ENCODE measurements at regions not wholly inside any gene's neighbourhood (a gene's known extent, or its start where the extent isn't known, plus 50 kb on each side); places are given as distances from the start of the nearest gene placed in this dataset.

DNA sequence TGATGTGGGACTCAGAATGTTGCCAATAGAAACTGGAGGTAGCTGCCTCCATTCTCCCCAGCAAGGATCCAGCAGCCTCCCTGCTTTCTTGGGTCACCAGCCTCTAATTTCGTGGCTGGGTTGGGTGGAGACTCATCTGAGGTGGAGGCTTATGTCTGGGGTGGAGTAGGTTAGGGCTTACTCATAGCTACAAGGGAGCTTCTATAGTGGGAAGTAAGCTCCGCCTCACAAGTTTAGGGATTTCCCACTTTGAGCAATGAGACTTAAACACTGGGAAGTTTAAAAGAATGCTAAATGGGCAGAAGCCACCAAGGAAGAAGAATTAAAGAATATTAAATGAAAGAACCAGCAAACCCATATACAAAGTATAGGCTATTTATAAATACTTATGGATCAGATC, 63.8 kb downstream of the GJD2 start:
- H3K27ac ChIP-seq (ENCODE audit: low read length), result no peak overlapping the region
- POLR2A ChIA-PET, result no interaction called here
- BruUV-seq (replicated peaks), result no TSS peak
- no peaks in the 10 kb centered on the region for H3K4me1 ChIP-seq (ENCODE audit: control insufficient read depth, insufficient read depth, low read length)
- H3K27me3 ChIP-seq (ENCODE audit: control insufficient read depth, insufficient read depth, low read length), result no peaks in the 10 kb centered on the region
- ATAC-seq, result no peak
- in situ Hi-C loops (cut with HindIII; ENCODE audit: low pct_unique_long_range_greater_than_20kb, low sequenced_read_pairs) (no loop called here), intact Hi-C loops (cut with micrococcal nuclease; ENCODE audit: unreplicated experiment) (loop anchor here (10.0 kb wide), 1 partner anchor 56 kb away; no protein-coding TSS in a partner anchor)
- H3K9me3 ChIP-seq (ENCODE audit: control insufficient read depth, insufficient read depth, low read depth, low read length), result no peaks in the 10 kb centered on the region
- CTCF ChIA-PET, result no interaction called here
- H3K36me3 ChIP-seq (ENCODE audit: control insufficient read depth, insufficient read depth, low read length), result no peaks in the 10 kb centered on the region
- TF ChIP-seq TCF7L2 (IDR thresholded peaks at IDR 0.05; ENCODE audit: low read depth, low read length), result no peak
- no peak for TF ChIP-seq POLR2AphosphoS5 (IDR thresholded peaks at IDR 0.05; ENCODE audit: low read depth, low read length)
- TF ChIP-seq SIN3A (IDR thresholded peaks at IDR 0.05; ENCODE audit: borderline replicate concordance, insufficient read depth, low read depth, low read length), result no peak
- TF ChIP-seq, protein P1, sequence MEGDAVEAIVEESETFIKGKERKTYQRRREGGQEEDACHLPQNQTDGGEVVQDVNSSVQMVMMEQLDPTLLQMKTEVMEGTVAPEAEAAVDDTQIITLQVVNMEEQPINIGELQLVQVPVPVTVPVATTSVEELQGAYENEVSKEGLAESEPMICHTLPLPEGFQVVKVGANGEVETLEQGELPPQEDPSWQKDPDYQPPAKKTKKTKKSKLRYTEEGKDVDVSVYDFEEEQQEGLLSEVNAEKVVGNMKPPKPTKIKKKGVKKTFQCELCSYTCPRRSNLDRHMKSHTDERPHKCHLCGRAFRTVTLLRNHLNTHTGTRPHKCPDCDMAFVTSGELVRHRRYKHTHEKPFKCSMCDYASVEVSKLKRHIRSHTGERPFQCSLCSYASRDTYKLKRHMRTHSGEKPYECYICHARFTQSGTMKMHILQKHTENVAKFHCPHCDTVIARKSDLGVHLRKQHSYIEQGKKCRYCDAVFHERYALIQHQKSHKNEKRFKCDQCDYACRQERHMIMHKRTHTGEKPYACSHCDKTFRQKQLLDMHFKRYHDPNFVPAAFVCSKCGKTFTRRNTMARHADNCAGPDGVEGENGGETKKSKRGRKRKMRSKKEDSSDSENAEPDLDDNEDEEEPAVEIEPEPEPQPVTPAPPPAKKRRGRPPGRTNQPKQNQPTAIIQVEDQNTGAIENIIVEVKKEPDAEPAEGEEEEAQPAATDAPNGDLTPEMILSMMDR (IDR thresholded peaks at IDR 0.05), result no peak
- TF ChIP-seq, protein P2, sequence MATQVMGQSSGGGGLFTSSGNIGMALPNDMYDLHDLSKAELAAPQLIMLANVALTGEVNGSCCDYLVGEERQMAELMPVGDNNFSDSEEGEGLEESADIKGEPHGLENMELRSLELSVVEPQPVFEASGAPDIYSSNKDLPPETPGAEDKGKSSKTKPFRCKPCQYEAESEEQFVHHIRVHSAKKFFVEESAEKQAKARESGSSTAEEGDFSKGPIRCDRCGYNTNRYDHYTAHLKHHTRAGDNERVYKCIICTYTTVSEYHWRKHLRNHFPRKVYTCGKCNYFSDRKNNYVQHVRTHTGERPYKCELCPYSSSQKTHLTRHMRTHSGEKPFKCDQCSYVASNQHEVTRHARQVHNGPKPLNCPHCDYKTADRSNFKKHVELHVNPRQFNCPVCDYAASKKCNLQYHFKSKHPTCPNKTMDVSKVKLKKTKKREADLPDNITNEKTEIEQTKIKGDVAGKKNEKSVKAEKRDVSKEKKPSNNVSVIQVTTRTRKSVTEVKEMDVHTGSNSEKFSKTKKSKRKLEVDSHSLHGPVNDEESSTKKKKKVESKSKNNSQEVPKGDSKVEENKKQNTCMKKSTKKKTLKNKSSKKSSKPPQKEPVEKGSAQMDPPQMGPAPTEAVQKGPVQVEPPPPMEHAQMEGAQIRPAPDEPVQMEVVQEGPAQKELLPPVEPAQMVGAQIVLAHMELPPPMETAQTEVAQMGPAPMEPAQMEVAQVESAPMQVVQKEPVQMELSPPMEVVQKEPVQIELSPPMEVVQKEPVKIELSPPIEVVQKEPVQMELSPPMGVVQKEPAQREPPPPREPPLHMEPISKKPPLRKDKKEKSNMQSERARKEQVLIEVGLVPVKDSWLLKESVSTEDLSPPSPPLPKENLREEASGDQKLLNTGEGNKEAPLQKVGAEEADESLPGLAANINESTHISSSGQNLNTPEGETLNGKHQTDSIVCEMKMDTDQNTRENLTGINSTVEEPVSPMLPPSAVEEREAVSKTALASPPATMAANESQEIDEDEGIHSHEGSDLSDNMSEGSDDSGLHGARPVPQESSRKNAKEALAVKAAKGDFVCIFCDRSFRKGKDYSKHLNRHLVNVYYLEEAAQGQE (IDR thresholded peaks at IDR 0.05; ENCODE audit: insufficient read depth in 1 of 2, low read depth in 2 of 2, low read length in 1 of 2), result no peak
- DNase-seq (ENCODE audit: low read depth, low spot score), result no peak
- no peak overlapping the region for H3K4me3 ChIP-seq (ENCODE audit: low read depth in 2 of 2, low read length in 2 of 2)

DNA sequence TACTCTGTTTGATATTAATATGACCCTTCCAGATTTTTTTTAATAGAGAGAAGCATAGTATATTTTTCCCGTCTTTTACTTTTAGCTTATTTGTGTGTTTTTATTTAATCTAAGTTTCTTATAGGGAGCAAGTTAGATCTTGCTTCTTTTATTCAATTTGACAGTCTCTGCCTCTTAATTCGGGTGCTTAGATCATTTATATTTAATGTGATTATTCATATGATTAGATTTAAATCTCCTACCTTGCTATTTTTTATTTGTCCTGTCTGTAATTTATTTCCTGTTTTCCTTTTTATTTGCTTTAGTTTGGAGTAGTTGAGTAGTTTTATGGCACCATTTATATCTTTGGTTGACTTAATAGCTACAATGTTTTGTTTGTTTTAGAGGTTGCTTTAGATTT, 66.1 kb downstream of the GJD2 start:
- H3K9me3 ChIP-seq (ENCODE audit: control insufficient read depth, insufficient read depth, low read depth, low read length), result no peaks in the 10 kb centered on the region
- DNase-seq (ENCODE audit: low read depth, low spot score), result no peak
- ChIA-PET POLR2A (no interaction called here), CTCF (no interaction called here)
- no peak overlapping the region for H3K4me3 ChIP-seq (ENCODE audit: low read depth in 2 of 2, low read length in 2 of 2)
- no TSS peak for BruUV-seq (replicated peaks)
- no peaks in the 10 kb centered on the region for H3K4me1 ChIP-seq (ENCODE audit: control insufficient read depth, insufficient read depth, low read length)
- intact Hi-C loops (cut with micrococcal nuclease; ENCODE audit: unreplicated experiment) (no loop called here), in situ Hi-C loops (cut with HindIII; ENCODE audit: low pct_unique_long_range_greater_than_20kb, low sequenced_read_pairs) (no loop called here)
- no peak for TF ChIP-seq TCF7L2 (IDR thresholded peaks at IDR 0.05; ENCODE audit: low read depth, low read length)
- TF ChIP-seq SIN3A (IDR thresholded peaks at IDR 0.05; ENCODE audit: borderline replicate concordance, insufficient read depth, low read depth, low read length), result no peak
- TF ChIP-seq POLR2AphosphoS5 (IDR thresholded peaks at IDR 0.05; ENCODE audit: low read depth, low read length), result no peak
- TF ChIP-seq, protein P1 (IDR thresholded peaks at IDR 0.05), result no peak
- TF ChIP-seq, protein P2 (IDR thresholded peaks at IDR 0.05; ENCODE audit: insufficient read depth in 1 of 2, low read depth in 2 of 2, low read length in 1 of 2), result no peak
- H3K27ac ChIP-seq (ENCODE audit: low read length), result no peak overlapping the region
- no peaks in the 10 kb centered on the region for H3K36me3 ChIP-seq (ENCODE audit: control insufficient read depth, insufficient read depth, low read length)
- no peaks in the 10 kb centered on the region for H3K27me3 ChIP-seq (ENCODE audit: control insufficient read depth, insufficient read depth, low read length)
- ATAC-seq, result no peak
